HG03175 (cell line): ENCODE measurements at regions not wholly inside any gene's neighbourhood (a gene's known extent, or its start where the extent isn't known, plus 50 kb on each side); places are given as distances from the start of the nearest gene placed in this dataset.
"Not testable (repeated sequence)": the region's sequence is repeated elsewhere in the genome, so short reads cannot be mapped to it uniquely, and the experiment has no call there.

ENCODE experiments used
- ATAC-seq: cut with Tn5 transposase; IDR thresholded peaks from one replicate; pipeline ENCODE4 v1.9.1; 2021; ENCODE audit warnings: mild to moderate bottlenecking, moderate library complexity; ENCODE audit not compliant: unreplicated experiment

- no peak for ATAC-seq
Observed at GRCh38 chr2:38243186-38243880, 133.7 kb downstream of the ATL2 start.

GRCh38 chr2:38239452-38239851 is 137.6 kb downstream of the ATL2 start:
- ATAC-seq = no peak

- not testable (repeated sequence) for ATAC-seq
Observed at GRCh38 chr2:38238705-38239104, 138.4 kb downstream of the ATL2 start.

- no peak for ATAC-seq
Observed at GRCh38 chr2:38237311-38237710, 139.8 kb downstream of the ATL2 start.

- no peak for ATAC-seq
Observed at GRCh38 chr2:38233231-38233983, 143.7 kb downstream of the ATL2 start.

GRCh38 chr2:38232454-38232853 is 144.6 kb downstream of the ATL2 start:
- ATAC-seq = no peak

- ATAC-seq = no peak
Observed at GRCh38 chr2:38230756-38231155, 146.3 kb downstream of the ATL2 start.

- ATAC-seq = no peak
Observed at GRCh38 chr2:38228753-38229152, 148.3 kb downstream of the ATL2 start.

GRCh38 chr2:38224821-38225437 is 149.0 kb upstream of the CYP1B1 start:
- ATAC-seq = no peak

- no peak for ATAC-seq
Observed at GRCh38 chr2:38224181-38224580, 148.2 kb upstream of the CYP1B1 start.

GRCh38 chr2:38223256-38223655 is 147.3 kb upstream of the CYP1B1 start:
- no peak for ATAC-seq

- no peak for ATAC-seq
Observed at GRCh38 chr2:38220164-38220563, 144.2 kb upstream of the CYP1B1 start.

GRCh38 chr2:38218995-38219394 is 143.0 kb upstream of the CYP1B1 start:
- no peak for ATAC-seq

GRCh38 chr2:38218591-38218991 is 142.6 kb upstream of the CYP1B1 start:
- ATAC-seq = no peak

- no peak for ATAC-seq
Observed at GRCh38 chr2:38217401-38218188, 141.6 kb upstream of the CYP1B1 start.

- no peak for ATAC-seq
Observed at GRCh38 chr2:38216886-38217285, 140.9 kb upstream of the CYP1B1 start.

- ATAC-seq = no peak
Observed at GRCh38 chr2:38215993-38216392, 140.0 kb upstream of the CYP1B1 start.

GRCh38 chr2:38215522-38215921 is 139.6 kb upstream of the CYP1B1 start:
- no peak for ATAC-seq

GRCh38 chr2:38214209-38214717 is 138.3 kb upstream of the CYP1B1 start:
- ATAC-seq = no peak

- no peak for ATAC-seq
Observed at GRCh38 chr2:38213619-38214167, 137.7 kb upstream of the CYP1B1 start.

GRCh38 chr2:38212312-38212711 is 136.4 kb upstream of the CYP1B1 start:
- no peak for ATAC-seq
